ENCODE measurements at regions not wholly inside any gene's neighbourhood (a gene's known extent, or its start where the extent isn't known, plus 50 kb on each side); places are given as distances from the start of the nearest gene placed in this dataset.

- TF ChIP-seq, protein P1, sequence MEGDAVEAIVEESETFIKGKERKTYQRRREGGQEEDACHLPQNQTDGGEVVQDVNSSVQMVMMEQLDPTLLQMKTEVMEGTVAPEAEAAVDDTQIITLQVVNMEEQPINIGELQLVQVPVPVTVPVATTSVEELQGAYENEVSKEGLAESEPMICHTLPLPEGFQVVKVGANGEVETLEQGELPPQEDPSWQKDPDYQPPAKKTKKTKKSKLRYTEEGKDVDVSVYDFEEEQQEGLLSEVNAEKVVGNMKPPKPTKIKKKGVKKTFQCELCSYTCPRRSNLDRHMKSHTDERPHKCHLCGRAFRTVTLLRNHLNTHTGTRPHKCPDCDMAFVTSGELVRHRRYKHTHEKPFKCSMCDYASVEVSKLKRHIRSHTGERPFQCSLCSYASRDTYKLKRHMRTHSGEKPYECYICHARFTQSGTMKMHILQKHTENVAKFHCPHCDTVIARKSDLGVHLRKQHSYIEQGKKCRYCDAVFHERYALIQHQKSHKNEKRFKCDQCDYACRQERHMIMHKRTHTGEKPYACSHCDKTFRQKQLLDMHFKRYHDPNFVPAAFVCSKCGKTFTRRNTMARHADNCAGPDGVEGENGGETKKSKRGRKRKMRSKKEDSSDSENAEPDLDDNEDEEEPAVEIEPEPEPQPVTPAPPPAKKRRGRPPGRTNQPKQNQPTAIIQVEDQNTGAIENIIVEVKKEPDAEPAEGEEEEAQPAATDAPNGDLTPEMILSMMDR (conservative IDR thresholded peaks at IDR 0.05; ENCODE audit: low read length), result no peak
- no peak for TF ChIP-seq EZH2phosphoT487 (IDR thresholded peaks at IDR 0.05; ENCODE audit: borderline replicate concordance)
These were observed 137.0 kb downstream of the CHST1 start for GRCh38 chr11:45528435-45528834.

DNA sequence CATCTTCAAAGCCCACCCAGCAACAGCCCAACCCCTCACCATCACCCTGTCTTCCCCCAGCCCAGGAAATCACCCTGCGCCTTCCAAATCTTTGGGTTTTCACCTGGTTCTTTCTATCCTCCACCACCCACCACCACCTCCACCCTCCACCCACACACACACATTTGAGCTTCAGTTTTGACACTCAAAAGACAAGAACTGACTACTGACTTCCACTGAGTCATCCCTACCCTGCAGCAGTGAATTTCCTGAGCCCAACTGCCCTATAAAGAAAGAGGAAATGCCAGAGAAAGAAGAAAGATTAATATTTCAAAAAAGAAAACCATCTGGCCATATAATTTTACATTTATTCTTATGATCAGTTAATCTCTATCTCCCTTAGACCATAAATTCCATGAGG is 137.5 kb downstream of the CHST1 start:
- Histone ChIP-seq H3K36me3 (ENCODE audit: insufficient read depth, low read length) (no peaks in the 10 kb centered on the region), H3K4me1 (ENCODE audit: insufficient read depth, low read length, poor library complexity, severe bottlenecking) (peaks cover 17% of the 10 kb centered on the region)
- TF ChIP-seq, protein P1 (conservative IDR thresholded peaks at IDR 0.05; ENCODE audit: low read length), result no peak
- no peak for TF ChIP-seq EZH2phosphoT487 (IDR thresholded peaks at IDR 0.05; ENCODE audit: borderline replicate concordance)

More at GRCh38 chr11:45528435-45528834, 137.0 kb downstream of the CHST1 start:
- no peaks in the 10 kb centered on the region for H3K9me3 ChIP-seq (ENCODE audit: insufficient read depth, low read depth, low read length)
- H3K9me2 ChIP-seq (replicated peaks; ENCODE audit: low read depth, low read length), result no peaks in the 10 kb centered on the region
- H3K79me2 ChIP-seq (ENCODE audit: insufficient read depth, low read length), result no peaks in the 10 kb centered on the region
- H3K4me1 ChIP-seq (ENCODE audit: insufficient read depth, low read length, poor library complexity, severe bottlenecking), result peaks cover 17% of the 10 kb centered on the region
- H3K27me3 ChIP-seq (ENCODE audit: insufficient read depth, low read length, poor library complexity, severe bottlenecking), result no peaks in the 10 kb centered on the region
- H3F3A ChIP-seq (ENCODE audit: low read depth), result no peaks in the 10 kb centered on the region
- H3K36me3 ChIP-seq (ENCODE audit: insufficient read depth, low read length), result no peaks in the 10 kb centered on the region
- no peak overlapping the region for H3K9ac ChIP-seq (ENCODE audit: low read depth, low read length, poor library complexity, severe bottlenecking)
- no peak overlapping the region for H3K4me3 ChIP-seq (ENCODE audit: low read length, poor library complexity, severe bottlenecking)
- no peaks in the 10 kb centered on the region for H4K20me1 ChIP-seq (ENCODE audit: insufficient read depth, low read length, poor library complexity, severe bottlenecking)
- H2AFZ ChIP-seq (ENCODE audit: low read length), result no peak overlapping the region
- peak overlapping the region; percentile 45 for H3K4me2 ChIP-seq (ENCODE audit: low read depth, low read length, poor library complexity, severe bottlenecking)

GRCh38 chr11:45525393-45525792 is 140.0 kb downstream of the CHST1 start:
- no peak overlapping the region for H2AFZ ChIP-seq (ENCODE audit: low read length)
- H3K79me2 ChIP-seq (ENCODE audit: insufficient read depth, low read length), result no peaks in the 10 kb centered on the region
- TF ChIP-seq EZH2phosphoT487 (IDR thresholded peaks at IDR 0.05; ENCODE audit: borderline replicate concordance), result no peak
- TF ChIP-seq, protein P1 (conservative IDR thresholded peaks at IDR 0.05; ENCODE audit: low read length), result no peak
- no peak overlapping the region for H3K4me2 ChIP-seq (ENCODE audit: low read depth, low read length, poor library complexity, severe bottlenecking)
- no peaks in the 10 kb centered on the region for H3K27me3 ChIP-seq (ENCODE audit: insufficient read depth, low read length, poor library complexity, severe bottlenecking)
- H3K9ac ChIP-seq (ENCODE audit: low read depth, low read length, poor library complexity, severe bottlenecking), result no peak overlapping the region
- no peaks in the 10 kb centered on the region for H3K9me3 ChIP-seq (ENCODE audit: insufficient read depth, low read depth, low read length)
- H3K9me2 ChIP-seq (replicated peaks; ENCODE audit: low read depth, low read length), result no peaks in the 10 kb centered on the region
- no peaks in the 10 kb centered on the region for H3K36me3 ChIP-seq (ENCODE audit: insufficient read depth, low read length)
- no peaks in the 10 kb centered on the region for H3F3A ChIP-seq (ENCODE audit: low read depth)
- peaks cover 17% of the 10 kb centered on the region for H3K4me1 ChIP-seq (ENCODE audit: insufficient read depth, low read length, poor library complexity, severe bottlenecking)
- H4K20me1 ChIP-seq (ENCODE audit: insufficient read depth, low read length, poor library complexity, severe bottlenecking), result no peaks in the 10 kb centered on the region
- no peak overlapping the region for H3K4me3 ChIP-seq (ENCODE audit: low read length, poor library complexity, severe bottlenecking)

More for the DNA sequence above, 137.5 kb downstream of the CHST1 start:
- Histone ChIP-seq H3K9ac (ENCODE audit: low read depth, low read length, poor library complexity, severe bottlenecking) (no peak overlapping the region), H3F3A (ENCODE audit: low read depth) (no peaks in the 10 kb centered on the region), H3K4me2 (ENCODE audit: low read depth, low read length, poor library complexity, severe bottlenecking) (peak overlapping the region; percentile 45), H3K9me2 (replicated peaks; ENCODE audit: low read depth, low read length) (no peaks in the 10 kb centered on the region), H3K79me2 (ENCODE audit: insufficient read depth, low read length) (no peaks in the 10 kb centered on the region), H3K9me3 (ENCODE audit: insufficient read depth, low read depth, low read length) (no peaks in the 10 kb centered on the region), H2AFZ (ENCODE audit: low read length) (no peak overlapping the region), H3K4me3 (ENCODE audit: low read length, poor library complexity, severe bottlenecking) (no peak overlapping the region), H4K20me1 (ENCODE audit: insufficient read depth, low read length, poor library complexity, severe bottlenecking) (no peaks in the 10 kb centered on the region), H3K27me3 (ENCODE audit: insufficient read depth, low read length, poor library complexity, severe bottlenecking) (no peaks in the 10 kb centered on the region)

All from Loucy (cell line).